BLaER1 treated with 17β-estradiol and CSF1 and Interleukin-3, amounts not matched to agents 10 nM and 100 nM (cell line): ENCODE measurements at regions not wholly inside any gene's neighbourhood (a gene's known extent, or its start where the extent isn't known, plus 50 kb on each side); places are given as distances from the start of the nearest gene placed in this dataset.

Source experiments
- H3K27ac ChIP-seq, 11 experiments: shearing (Covaris generic); formaldehyde crosslinking; 2 replicates each; pipeline ENCODE4 v1.8.1; 2022
- H3K27me3 ChIP-seq, 11 experiments: shearing (Covaris generic); formaldehyde crosslinking; 2 replicates each; pipeline ENCODE4 v1.8.1; 2022
- H3K36me3 ChIP-seq, 11 experiments: shearing (Covaris generic); formaldehyde crosslinking; 2 replicates each; pipeline ENCODE4 v1.8.1; 2022
- H3K4me1 ChIP-seq, 10 experiments: shearing (Covaris generic); formaldehyde crosslinking; 2 replicates each; pipeline ENCODE4 v1.8.1; 2022
- H3K4me2 ChIP-seq, 11 experiments: shearing (Covaris generic); formaldehyde crosslinking; 2 replicates each; pipeline ENCODE4 v1.8.1; 2022
- H3K4me3 ChIP-seq, 10 experiments: shearing (Covaris generic); formaldehyde crosslinking; 2 replicates each; pipeline ENCODE4 v1.8.1; 2022
- H3K9ac ChIP-seq, 11 experiments: shearing (Covaris generic); formaldehyde crosslinking; 2 replicates each; pipeline ENCODE4 v1.8.1; 2022
- H3K9me3 ChIP-seq, 11 experiments: shearing (Covaris generic); formaldehyde crosslinking; replicated peaks in 1 of 11; 2 replicates each; pipeline ENCODE4 v1.8.1; 2022
- H4K20me1 ChIP-seq, 11 experiments: shearing (Covaris generic); formaldehyde crosslinking; 2 replicates each; pipeline ENCODE4 v1.8.1; 2022
- Cebpa-rat ChIP-seq, 11 experiments: shearing (Covaris generic); IDR thresholded peaks; 2 replicates each; pipeline ENCODE4 v1.8.1; 2022

DNA sequence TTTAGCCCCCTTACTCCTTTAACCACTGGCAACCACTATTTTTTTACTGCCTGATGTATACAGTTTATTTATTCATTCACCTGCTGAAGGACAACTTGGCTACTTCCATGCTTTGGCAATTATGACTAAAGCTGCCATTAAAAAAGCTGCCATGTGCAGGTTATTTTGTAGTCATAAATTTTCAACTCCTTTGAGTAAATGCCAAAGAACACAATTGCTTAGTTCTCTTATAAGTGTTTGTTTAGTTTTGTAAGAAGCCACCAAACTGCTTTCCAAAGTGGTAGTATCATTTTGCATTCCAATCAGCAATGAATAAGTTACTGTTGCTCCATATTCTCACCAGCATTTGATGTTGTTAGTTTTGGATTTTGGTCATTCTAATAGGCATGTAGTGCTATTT is 1831.8 kb downstream of the PCDH7 start:
- Histone ChIP-seq H4K20me1 (no peaks in the 10 kb centered on the region), H3K27ac (no peak overlapping the region), H3K4me2 (no peak overlapping the region), H3K9ac (no peak overlapping the region), H3K9me3 (no peaks in the 10 kb centered on the region), H3K27me3 (no peaks in the 10 kb centered on the region), H3K4me3 (no peak overlapping the region), H3K4me1 (no peaks in the 10 kb centered on the region), H3K36me3 (no peaks in the 10 kb centered on the region)
- no peak for TF ChIP-seq Cebpa-rat (IDR thresholded peaks at IDR 0.05)

DNA sequence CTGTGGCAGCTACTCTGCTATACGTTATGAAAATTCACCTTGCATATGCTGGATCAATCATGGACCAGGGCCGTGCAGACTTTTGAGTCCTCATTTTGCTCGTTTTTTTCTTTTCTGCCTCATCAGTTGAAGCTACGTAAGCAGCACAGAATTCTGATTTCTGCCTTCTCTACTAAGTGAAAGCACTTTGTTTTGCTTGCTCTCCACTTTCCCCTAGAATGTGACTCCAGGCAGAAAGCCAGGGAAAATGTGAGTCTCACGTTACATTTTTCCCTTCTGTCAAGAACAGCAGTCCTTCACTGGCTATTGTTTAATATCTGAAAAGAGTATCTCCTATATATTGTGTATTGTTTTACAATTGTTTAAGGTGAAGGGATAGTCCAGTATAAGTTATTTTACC is 1840.1 kb downstream of the PCDH7 start:
- no peak for TF ChIP-seq Cebpa-rat (IDR thresholded peaks at IDR 0.05)
- H3K27me3 ChIP-seq, result no peaks in the 10 kb centered on the region
- peaks cover 2 to 13% (median 8%) of the 10 kb centered on the region in 10 experiments; a peak in 15 of 20 replicates for H3K4me1 ChIP-seq
- H4K20me1 ChIP-seq, result no peaks in the 10 kb centered on the region
- no peak overlapping the region for H3K27ac ChIP-seq
- H3K9ac ChIP-seq, result no peak overlapping the region
- no peaks in the 10 kb centered on the region for H3K36me3 ChIP-seq
- H3K9me3 ChIP-seq, result peaks cover 0 to 4% (median 0%) of the 10 kb centered on the region in 11 experiments; a peak in 1 of 22 replicates
- H3K4me2 ChIP-seq, result no peak overlapping the region
- no peak overlapping the region for H3K4me3 ChIP-seq

DNA sequence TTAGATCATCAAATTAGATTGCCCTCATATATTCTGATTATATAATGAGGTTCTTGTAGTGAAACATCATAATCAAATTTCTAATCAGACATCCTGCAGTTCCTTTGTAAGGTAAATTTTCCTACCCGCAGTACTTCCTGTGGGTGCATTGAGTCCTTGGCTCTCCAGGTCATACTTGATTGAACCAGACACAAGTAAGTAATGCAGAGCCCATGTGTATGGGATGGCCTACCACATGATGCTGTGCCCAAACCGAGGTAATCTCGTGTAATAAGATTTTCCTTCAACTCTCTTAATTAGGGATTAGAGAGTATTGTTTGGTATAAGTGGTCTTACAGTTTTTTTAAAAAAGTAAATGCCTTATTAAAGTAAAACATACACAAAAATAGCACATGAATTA is 1841.8 kb downstream of the PCDH7 start:
- Histone ChIP-seq H3K4me2 (no peak overlapping the region), H4K20me1 (no peaks in the 10 kb centered on the region), H3K4me3 (no peak overlapping the region), H3K27me3 (no peaks in the 10 kb centered on the region), H3K9me3 (peaks cover 0 to 6% (median 0%) of the 10 kb centered on the region in 11 experiments; a peak in 1 of 22 replicates), H3K27ac (no peak overlapping the region), H3K4me1 (peaks cover 3 to 17% (median 11%) of the 10 kb centered on the region in 10 experiments; a peak in 15 of 20 replicates), H3K9ac (no peak overlapping the region), H3K36me3 (no peaks in the 10 kb centered on the region)
- no peak for TF ChIP-seq Cebpa-rat (IDR thresholded peaks at IDR 0.05)

DNA sequence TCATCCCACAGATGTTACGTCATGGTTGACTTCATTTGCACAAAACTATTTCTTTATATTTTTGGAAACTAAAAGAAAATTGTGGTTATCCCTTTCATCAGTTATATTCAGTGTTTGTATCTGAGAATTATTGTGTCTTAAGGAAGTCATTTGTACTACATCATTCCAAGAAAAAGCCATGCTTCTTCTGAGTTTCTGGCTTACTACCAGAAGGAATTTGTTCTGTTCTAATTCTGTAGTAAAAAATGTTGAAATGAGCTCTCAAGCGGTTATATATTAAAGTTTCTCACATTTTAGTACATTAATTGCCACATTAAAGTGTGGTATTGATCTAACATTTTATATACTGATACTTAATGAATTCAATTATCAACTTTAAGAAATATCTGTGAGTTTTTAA is 1844.5 kb downstream of the PCDH7 start:
- no peak overlapping the region; a peak in 1 of 22 replicates for H3K27ac ChIP-seq
- TF ChIP-seq Cebpa-rat (IDR thresholded peaks at IDR 0.05), result no peak
- no peaks in the 10 kb centered on the region for H3K36me3 ChIP-seq
- no peaks in the 10 kb centered on the region for H3K27me3 ChIP-seq
- no peak overlapping the region for H3K9ac ChIP-seq
- H3K9me3 ChIP-seq, result peaks cover 0 to 6% (median 0%) of the 10 kb centered on the region in 11 experiments; a peak in 1 of 22 replicates
- no peak overlapping the region for H3K4me3 ChIP-seq
- H4K20me1 ChIP-seq, result no peaks in the 10 kb centered on the region
- H3K4me1 ChIP-seq, result peaks cover 16 to 35% (median 27%) of the 10 kb centered on the region in 10 experiments
- peak overlapping the region in 6 of 11 experiments; percentile 10 to 44 (median 40); a peak in 8 of 22 replicates for H3K4me2 ChIP-seq

DNA sequence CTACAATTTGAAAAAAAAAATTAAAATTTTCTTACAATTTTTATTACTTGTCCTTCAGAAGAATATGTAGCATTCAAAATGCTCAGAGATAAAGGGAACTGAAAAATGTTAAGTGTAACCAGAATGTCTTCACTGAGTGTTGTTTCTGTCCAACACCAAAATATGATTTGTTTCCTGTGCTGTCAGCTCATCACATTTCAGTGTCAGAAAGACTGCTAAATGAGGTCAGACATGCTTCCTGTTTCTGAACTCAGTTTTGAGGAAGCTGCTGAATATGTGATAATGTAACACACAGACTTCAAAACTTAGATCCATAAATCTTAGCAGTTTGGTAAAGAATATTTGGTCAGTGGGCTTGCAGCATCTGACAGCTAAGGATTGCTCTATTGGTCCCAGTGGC is 1849.7 kb downstream of the PCDH7 start:
- Histone ChIP-seq H4K20me1 (no peaks in the 10 kb centered on the region), H3K4me1 (peaks cover 28 to 80% (median 62%) of the 10 kb centered on the region in 10 experiments), H3K4me2 (peak overlapping the region; percentile 52 to 86 (median 79)), H3K27me3 (no peaks in the 10 kb centered on the region), H3K36me3 (no peaks in the 10 kb centered on the region), H3K4me3 (peak overlapping the region in 1 of 10 experiments; percentile 29; a peak in 3 of 20 replicates), H3K9ac (peak overlapping the region in 10 of 11 experiments; percentile 21 to 72 (median 60); a peak in 16 of 22 replicates), H3K27ac (peak overlapping the region; percentile 62 to 84 (median 75)), H3K9me3 (peaks cover 0 to 6% (median 0%) of the 10 kb centered on the region in 11 experiments; a peak in 1 of 22 replicates)
- no peak for TF ChIP-seq Cebpa-rat (IDR thresholded peaks at IDR 0.05)

DNA sequence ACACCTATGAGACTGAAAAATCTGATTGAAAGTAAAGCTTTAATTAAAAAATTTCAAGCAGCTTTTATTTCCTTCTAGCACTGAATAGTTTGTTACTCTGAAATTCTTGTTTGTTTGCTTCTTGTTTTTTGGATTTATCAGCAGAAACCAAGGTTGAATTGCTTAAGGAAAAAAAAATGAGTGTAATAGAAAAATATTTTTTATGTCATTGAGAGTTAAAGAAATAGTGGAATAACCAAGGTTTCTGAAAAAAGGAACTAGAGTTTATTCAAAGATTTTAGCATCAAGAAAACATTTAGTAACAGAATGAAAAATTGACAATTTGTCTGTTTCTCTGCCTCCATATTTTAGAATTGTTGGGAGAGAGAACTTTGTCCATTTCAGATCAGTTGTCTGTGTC is 1852.2 kb downstream of the PCDH7 start:
- peaks cover 32 to 88% (median 65%) of the 10 kb centered on the region in 10 experiments for H3K4me1 ChIP-seq
- H3K36me3 ChIP-seq, result no peaks in the 10 kb centered on the region
- TF ChIP-seq Cebpa-rat (IDR thresholded peaks at IDR 0.05), result no peak
- H3K9ac ChIP-seq, result no peak overlapping the region
- peak overlapping the region in 7 of 11 experiments; percentile 22 to 83 (median 42); a peak in 12 of 22 replicates for H3K27ac ChIP-seq
- H3K27me3 ChIP-seq, result no peaks in the 10 kb centered on the region
- no peak overlapping the region for H3K4me3 ChIP-seq
- H3K9me3 ChIP-seq, result no peaks in the 10 kb centered on the region
- no peaks in the 10 kb centered on the region for H4K20me1 ChIP-seq
- peak overlapping the region in 7 of 11 experiments; percentile 42 to 86 (median 65); a peak in 13 of 22 replicates for H3K4me2 ChIP-seq

DNA sequence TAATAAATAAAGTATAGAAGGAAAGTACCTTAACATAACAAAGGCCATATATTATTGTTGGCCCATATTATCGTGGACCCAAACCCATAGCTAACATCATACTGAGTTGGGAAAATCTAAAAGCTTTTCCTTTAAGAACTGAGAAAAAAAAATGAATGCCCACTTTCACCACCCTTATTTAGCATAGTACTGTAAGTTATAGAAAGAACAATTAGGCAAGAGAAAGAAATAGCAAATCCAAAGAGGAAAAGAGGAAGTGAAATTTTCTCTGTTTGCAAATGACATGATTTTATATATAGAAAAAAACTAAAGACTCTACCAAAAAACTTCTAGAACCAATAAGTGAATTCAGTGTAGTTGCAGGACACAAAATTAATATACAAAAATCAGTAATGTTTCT is 1854.6 kb downstream of the PCDH7 start:
- peak overlapping the region; percentile 5 to 86 (median 67); a peak in 18 of 22 replicates for H3K4me2 ChIP-seq
- peak overlapping the region; percentile 49 to 86 (median 72) for H3K27ac ChIP-seq
- no peaks in the 10 kb centered on the region for H3K36me3 ChIP-seq
- peaks cover 19 to 73% (median 52%) of the 10 kb centered on the region in 10 experiments for H3K4me1 ChIP-seq
- H3K9me3 ChIP-seq, result no peaks in the 10 kb centered on the region
- no peak overlapping the region for H3K4me3 ChIP-seq
- peak overlapping the region in 6 of 11 experiments; percentile 28 to 60 (median 38); a peak in 4 of 22 replicates for H3K9ac ChIP-seq
- H3K27me3 ChIP-seq, result no peaks in the 10 kb centered on the region
- H4K20me1 ChIP-seq, result no peaks in the 10 kb centered on the region
- TF ChIP-seq Cebpa-rat (IDR thresholded peaks at IDR 0.05), result no peak

DNA sequence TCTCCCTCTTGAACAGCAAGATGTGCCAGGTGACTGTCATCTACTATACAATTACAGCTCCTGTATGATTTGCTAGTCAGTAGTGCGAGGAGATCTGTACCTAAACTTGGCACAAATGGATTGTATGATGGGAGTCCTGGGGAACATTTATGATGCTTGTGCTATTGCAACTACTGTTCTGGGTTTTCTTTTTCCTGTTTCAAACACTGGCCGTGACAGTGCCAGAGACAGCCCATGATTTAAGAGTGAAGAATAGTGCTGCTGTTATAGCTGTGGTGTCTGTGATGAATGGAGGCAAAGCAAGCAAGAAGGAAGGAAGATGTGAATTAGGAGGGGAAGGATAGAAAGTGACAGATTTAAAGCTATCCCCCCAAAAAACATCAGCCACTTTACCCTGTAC is 1868.9 kb downstream of the PCDH7 start:
- H4K20me1 ChIP-seq, result no peaks in the 10 kb centered on the region
- H3K9ac ChIP-seq, result no peak overlapping the region
- no peak for TF ChIP-seq Cebpa-rat (IDR thresholded peaks at IDR 0.05)
- 0 out of 22 replicates have a peak, but pooled peaks cover 0 to 6% (median 0%) of the 10 kb centered on the region in 11 experiments for H3K9me3 ChIP-seq
- H3K27me3 ChIP-seq, result no peaks in the 10 kb centered on the region
- H3K4me1 ChIP-seq, result peaks cover 0 to 21% (median 0%) of the 10 kb centered on the region in 10 experiments; a peak in 3 of 20 replicates
- H3K27ac ChIP-seq, result no peak overlapping the region
- no peak overlapping the region for H3K4me3 ChIP-seq
- H3K4me2 ChIP-seq, result no peak overlapping the region
- H3K36me3 ChIP-seq, result no peaks in the 10 kb centered on the region

DNA sequence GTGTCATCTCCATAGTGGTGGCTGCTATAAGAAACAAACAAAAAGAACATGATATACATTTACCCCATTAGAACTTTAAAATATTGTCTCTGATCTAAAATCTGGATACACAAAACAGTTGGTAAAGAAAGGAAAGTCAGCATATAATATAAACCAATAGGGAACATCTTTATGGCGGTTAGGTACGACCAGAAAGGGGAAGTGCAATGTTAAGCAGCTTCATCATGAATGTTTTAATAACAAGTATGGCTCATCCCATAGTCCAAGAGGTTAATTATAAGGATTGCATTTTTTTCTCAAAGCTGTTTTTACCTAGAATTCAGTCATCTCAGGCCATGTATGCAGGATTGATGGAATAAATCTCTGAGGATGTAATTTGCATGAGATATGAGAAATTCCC is 1869.7 kb downstream of the PCDH7 start:
- no peaks in the 10 kb centered on the region for H3K36me3 ChIP-seq
- H3K4me1 ChIP-seq, result peaks cover 0 to 21% (median 0%) of the 10 kb centered on the region in 10 experiments; a peak in 3 of 20 replicates
- H3K9ac ChIP-seq, result no peak overlapping the region
- no peak overlapping the region for H3K4me2 ChIP-seq
- no peaks in the 10 kb centered on the region for H3K27me3 ChIP-seq
- no peak overlapping the region for H3K27ac ChIP-seq
- H3K9me3 ChIP-seq, result 0 out of 22 replicates have a peak, but pooled peaks cover 0 to 2% (median 0%) of the 10 kb centered on the region in 11 experiments
- no peaks in the 10 kb centered on the region for H4K20me1 ChIP-seq
- no peak for TF ChIP-seq Cebpa-rat (IDR thresholded peaks at IDR 0.05)
- H3K4me3 ChIP-seq, result no peak overlapping the region

DNA sequence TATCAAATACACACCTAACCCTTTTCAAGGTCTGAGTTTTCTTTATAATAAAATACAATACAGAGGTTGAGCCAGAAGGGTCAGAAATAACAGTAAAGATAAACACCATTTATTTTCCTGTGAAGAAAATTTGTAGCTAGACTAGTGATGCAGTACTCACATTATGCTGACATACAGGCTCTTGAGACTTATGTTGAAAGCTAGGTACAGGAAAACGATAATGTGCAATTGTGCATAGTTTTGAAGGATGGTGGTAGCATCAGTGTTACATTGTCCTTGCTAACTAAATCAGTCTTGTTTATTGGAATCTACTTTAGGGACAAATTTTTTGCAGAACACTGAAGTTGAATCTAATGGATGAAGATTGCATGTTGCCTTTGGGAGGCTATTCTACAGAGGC is 1877.2 kb downstream of the PCDH7 start:
- TF ChIP-seq Cebpa-rat (IDR thresholded peaks at IDR 0.05), result no peak

More for the DNA sequence above, 1877.2 kb downstream of the PCDH7 start:
- no peak overlapping the region for H3K9ac ChIP-seq
- peaks cover 0 to 34% (median 0%) of the 10 kb centered on the region in 10 experiments; a peak in 3 of 20 replicates for H3K4me1 ChIP-seq
- H3K36me3 ChIP-seq, result no peaks in the 10 kb centered on the region
- H3K4me2 ChIP-seq, result no peak overlapping the region
- H3K27me3 ChIP-seq, result no peaks in the 10 kb centered on the region
- H3K9me3 ChIP-seq, result no peaks in the 10 kb centered on the region
- no peak overlapping the region for H3K27ac ChIP-seq
- no peak overlapping the region for H3K4me3 ChIP-seq
- no peaks in the 10 kb centered on the region for H4K20me1 ChIP-seq
